ENCODE measurements at regions not wholly inside any gene's neighbourhood (a gene's known extent, or its start where the extent isn't known, plus 50 kb on each side); places are given as distances from the start of the nearest gene placed in this dataset.

DNA sequence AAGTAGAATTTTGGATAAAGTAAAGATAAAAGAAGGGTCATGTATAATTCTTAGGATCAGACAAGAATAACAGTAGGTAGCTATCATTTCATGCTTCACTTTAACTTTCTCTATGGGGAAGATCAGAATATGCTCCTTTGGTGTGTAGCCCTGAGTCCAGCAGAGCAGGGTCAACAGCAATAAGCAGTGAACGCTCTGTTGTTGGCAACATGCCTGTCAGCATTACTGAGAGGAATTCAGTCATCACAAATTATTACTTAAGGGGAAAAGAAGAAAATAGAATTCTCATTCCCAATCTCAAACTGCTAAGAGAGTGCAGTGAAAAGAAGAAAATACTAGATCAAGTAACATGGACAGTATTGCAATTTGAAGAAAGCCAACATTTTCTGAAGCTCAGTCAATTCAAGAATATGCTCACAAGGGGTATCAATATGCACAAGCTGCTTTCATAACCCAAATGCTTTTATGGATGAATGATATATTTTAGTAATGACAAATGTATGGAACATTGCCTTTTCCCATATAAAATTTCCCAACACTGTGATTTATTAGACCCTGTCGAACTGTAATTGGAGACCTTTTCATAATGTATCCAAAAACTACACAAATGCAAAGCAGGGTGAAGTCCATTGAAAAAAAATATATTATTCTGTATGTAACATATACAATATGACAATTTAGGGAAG is 1359.4 kb downstream of the EFNA5 start:
- no peak overlapping the region for H3K4me3 ChIP-seq
- TF ChIP-seq, protein P1, sequence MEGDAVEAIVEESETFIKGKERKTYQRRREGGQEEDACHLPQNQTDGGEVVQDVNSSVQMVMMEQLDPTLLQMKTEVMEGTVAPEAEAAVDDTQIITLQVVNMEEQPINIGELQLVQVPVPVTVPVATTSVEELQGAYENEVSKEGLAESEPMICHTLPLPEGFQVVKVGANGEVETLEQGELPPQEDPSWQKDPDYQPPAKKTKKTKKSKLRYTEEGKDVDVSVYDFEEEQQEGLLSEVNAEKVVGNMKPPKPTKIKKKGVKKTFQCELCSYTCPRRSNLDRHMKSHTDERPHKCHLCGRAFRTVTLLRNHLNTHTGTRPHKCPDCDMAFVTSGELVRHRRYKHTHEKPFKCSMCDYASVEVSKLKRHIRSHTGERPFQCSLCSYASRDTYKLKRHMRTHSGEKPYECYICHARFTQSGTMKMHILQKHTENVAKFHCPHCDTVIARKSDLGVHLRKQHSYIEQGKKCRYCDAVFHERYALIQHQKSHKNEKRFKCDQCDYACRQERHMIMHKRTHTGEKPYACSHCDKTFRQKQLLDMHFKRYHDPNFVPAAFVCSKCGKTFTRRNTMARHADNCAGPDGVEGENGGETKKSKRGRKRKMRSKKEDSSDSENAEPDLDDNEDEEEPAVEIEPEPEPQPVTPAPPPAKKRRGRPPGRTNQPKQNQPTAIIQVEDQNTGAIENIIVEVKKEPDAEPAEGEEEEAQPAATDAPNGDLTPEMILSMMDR (IDR thresholded peaks at IDR 0.05): no peak
- no peak overlapping the region for H3K27ac ChIP-seq
- no peak for DNase-seq (ENCODE audit: low spot score)

DNA sequence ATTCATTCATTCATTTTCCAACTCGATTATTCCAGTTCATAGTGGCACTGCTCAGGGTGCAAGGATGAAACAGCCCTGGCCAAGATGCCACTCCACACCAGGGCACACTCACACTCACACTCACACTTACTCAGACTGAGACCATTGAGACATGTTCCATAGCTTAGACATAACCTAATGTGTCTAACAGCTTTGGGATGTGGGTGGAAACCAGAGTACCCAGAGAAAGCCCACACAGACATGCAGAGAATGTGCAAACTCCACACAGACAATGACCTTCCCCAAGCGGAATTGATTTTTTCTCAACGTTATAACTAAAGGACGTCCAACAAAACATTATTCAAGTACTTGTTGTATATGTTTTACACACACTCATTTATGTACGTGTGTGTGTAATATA is 1363.5 kb downstream of the EFNA5 start:
- Histone ChIP-seq H3K4me3 (no peak overlapping the region), H3K27ac (no peak overlapping the region)
- TF ChIP-seq, protein P1 (IDR thresholded peaks at IDR 0.05): no peak
- DNase-seq (ENCODE audit: low spot score): no peak

DNA sequence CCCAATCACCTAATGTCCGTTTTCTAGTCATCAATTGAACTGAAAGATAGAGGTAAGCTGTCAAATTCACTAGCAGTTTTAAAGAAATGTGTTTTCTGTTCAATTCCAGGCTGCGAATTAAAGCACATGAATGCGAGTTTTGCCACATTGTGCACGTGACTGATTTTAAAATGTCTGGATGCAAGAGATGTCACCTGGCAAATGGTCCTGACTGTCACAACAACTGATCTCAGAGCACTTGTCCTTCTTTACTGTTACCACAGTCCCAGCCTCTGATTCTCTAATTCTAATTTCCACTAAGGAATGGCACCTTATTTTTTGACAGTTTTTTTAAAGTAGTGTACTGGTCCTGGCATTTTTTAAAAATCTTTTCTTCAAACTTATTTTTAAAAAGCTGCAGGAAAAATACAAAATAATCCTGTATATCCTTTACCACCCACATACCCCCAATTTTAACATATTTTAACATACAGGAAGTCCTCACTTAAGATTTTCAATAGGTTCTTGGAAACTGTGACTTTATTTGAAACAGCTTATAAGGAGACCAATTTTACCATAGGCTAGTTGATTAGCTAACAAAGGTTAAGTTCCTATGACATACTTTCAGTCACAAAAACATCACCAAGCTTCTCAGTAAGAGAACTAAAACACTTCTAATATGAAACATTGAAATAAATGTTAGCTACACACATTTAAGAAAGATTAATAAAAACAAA is 1364.3 kb downstream of the EFNA5 start:
- TF ChIP-seq, protein P1 (IDR thresholded peaks at IDR 0.05): no peak
- Histone ChIP-seq H3K4me3 (no peak overlapping the region), H3K27ac (no peak overlapping the region)
- DNase-seq (ENCODE audit: low spot score): no peak

DNA sequence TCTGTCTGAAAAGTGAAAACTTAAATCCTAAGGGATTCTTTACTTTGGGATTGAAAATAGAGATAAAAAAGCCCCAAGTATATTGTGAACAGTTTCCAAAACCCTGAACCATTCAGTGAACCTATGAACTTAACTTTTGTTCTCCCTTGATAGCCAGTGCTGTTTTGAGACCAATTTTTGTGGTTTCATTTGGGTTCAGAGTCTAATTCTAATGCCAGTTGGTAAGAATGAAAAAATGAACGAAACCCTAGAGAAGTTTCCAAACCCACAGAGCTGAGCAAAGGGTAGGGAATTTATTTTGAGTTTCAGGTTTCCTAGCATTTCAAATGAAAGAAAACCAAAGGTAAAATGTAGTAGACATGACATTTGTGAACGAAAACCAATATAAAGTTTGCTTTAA is 1366.8 kb downstream of the EFNA5 start:
- TF ChIP-seq, protein P1 (IDR thresholded peaks at IDR 0.05): no peak
- no peak overlapping the region for H3K4me3 ChIP-seq
- DNase-seq (ENCODE audit: low spot score): no peak
- H3K27ac ChIP-seq: no peak overlapping the region

DNA sequence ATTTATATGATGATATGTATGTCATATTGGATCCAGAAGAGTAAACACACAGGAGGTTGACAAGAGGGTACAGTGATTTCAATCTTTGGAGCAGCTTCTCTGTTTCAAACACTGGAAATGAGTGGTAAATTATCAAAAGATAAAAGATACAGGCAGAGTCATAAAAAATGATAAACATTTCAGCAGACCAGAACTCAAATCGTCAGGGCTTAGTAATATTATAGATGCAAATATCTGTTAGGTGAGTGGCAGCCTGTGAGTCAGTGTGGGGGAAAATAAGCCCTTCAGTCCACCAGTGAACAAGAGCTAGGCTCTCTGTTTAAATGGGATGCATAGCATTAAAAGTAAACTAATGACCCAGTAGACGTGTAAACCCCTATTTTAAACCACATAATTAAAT is 1378.1 kb downstream of the EFNA5 start:
- H3K4me3 ChIP-seq: no peak overlapping the region
- no peak for DNase-seq (ENCODE audit: low spot score)
- no peak overlapping the region for H3K27ac ChIP-seq
- TF ChIP-seq, protein P1 (IDR thresholded peaks at IDR 0.05): no peak

DNA sequence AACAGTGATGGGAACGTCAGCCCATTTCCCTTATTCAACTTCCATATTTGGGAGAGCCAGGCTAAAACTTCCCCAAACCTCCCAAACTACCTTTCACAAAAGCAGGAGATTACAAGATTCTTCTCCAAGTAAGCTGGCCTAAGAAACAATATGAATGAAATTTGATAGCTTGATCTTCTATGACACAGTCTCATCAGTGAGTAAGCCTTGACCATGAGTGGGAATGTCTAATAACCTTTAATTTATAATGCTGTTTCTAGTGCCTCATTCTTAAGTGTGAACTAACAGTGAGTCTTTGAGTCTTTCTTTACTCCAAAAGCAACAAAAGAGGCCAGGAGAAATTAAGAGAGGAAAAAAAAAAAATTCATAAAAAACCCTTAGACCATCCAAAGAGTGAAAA is 1379.9 kb downstream of the EFNA5 start:
- H3K27ac ChIP-seq: no peak overlapping the region
- no peak for DNase-seq (ENCODE audit: low spot score)
- H3K4me3 ChIP-seq: no peak overlapping the region
- TF ChIP-seq, protein P1 (IDR thresholded peaks at IDR 0.05): no peak

DNA sequence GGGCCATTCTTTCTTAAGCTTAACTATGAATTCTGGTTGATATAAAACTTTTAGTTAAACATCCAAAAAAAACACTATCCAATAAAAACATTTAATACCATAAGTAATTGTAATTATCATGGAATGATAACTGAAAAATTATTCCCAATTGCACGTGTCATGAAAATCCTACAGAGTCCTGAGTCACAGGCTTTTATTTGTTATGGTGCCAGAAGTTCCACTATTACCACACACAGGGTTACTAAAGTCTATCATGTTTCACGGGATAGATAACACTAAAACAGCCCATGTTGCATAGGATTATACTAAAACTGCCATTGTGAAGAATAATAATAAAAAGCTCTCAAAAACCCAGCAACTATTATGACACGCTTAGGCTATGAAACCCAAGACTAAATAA is 1381.8 kb downstream of the EFNA5 start:
- Histone ChIP-seq H3K4me3 (no peak overlapping the region), H3K27ac (no peak overlapping the region)
- TF ChIP-seq, protein P1 (IDR thresholded peaks at IDR 0.05): no peak
- no peak for DNase-seq (ENCODE audit: low spot score)
